ENCODE measurements at regions not wholly inside any gene's neighbourhood (a gene's known extent, or its start where the extent isn't known, plus 50 kb on each side); places are given as distances from the start of the nearest gene placed in this dataset.

- TF ChIP-seq ZNF407 (CRISPR knock-in tag; IDR thresholded peaks at IDR 0.05; ENCODE audit: not compliant biosample characterization) (no peak), ZNF644 (CRISPR knock-in tag; IDR thresholded peaks at IDR 0.05; ENCODE audit: low read depth) (peak; percentile 70; the same call in 1 of the 2 replicates), ATF2 (CRISPR knock-in tag; IDR thresholded peaks at IDR 0.05) (peak; percentile 33; the same call in 1 of the 2 replicates), MAZ (IDR thresholded peaks at IDR 0.05; ENCODE audit: borderline replicate concordance, low read depth, low read length) (no peak), MAZ (CRISPR knock-in tag; IDR thresholded peaks at IDR 0.05; ENCODE audit: low read depth) (0 out of 2 replicates have a peak, but pooled peaks have one; percentile 31), NCOA2 (CRISPR knock-in tag; IDR thresholded peaks at IDR 0.05) (peak; percentile 24; the same call in 1 of the 2 replicates), ZSCAN12 (CRISPR knock-in tag; IDR thresholded peaks at IDR 0.05) (no peak), ZNF850 (CRISPR knock-in tag; conservative IDR thresholded peaks at IDR 0.05) (0 out of 2 replicates have a peak, but pooled peaks have one; percentile 44)
Measured at GRCh38 chr14:34322940-34323418, 139.1 kb downstream of the SPTSSA start (continued).

Data from HepG2 (cell line).